GM23338 (cell line): ENCODE measurements at regions not wholly inside any gene's neighbourhood (a gene's known extent, or its start where the extent isn't known, plus 50 kb on each side); places are given as distances from the start of the nearest gene placed in this dataset.

Source experiments
- ATAC-seq: fragments of 200-7000 bp; cut with Tn5 transposase; 3 replicates; pipeline ENCODE4 v1.9.1; 2020
- DNase-seq: peaks from one replicate; pipeline ENCODE4 v3.0.0-alpha.2; 2015; ENCODE audit warnings: low spot score
- H2AFZ ChIP-seq: fragments of 200-600 bp; sonication (generic); 2 replicates; pipeline ENCODE4 v1.8.0; 2016; ENCODE audit warnings: antibody characterized with exemption, mild to moderate bottlenecking, moderate library complexity
- H3F3A ChIP-seq: fragments of 200-600 bp; sonication (generic); replicated peaks from 2 replicates; pipeline ENCODE4 v1.8.0; 2017; ENCODE audit warnings: antibody characterized with exemption, mixed run types, low read depth
- H3K27ac ChIP-seq: fragments of 200-600 bp; sonication (generic); 2 replicates; pipeline ENCODE4 v1.6.1; 2016; ENCODE audit warnings: low read depth
- H3K27me3 ChIP-seq: fragments of 200-600 bp; sonication (generic); 2 replicates; pipeline ENCODE4 v1.8.0; 2016; ENCODE audit warnings: mild to moderate bottlenecking, mixed run types, moderate library complexity; ENCODE audit not compliant: insufficient read depth
- H3K36me3 ChIP-seq: fragments of 200-600 bp; sonication (generic); 2 replicates; pipeline ENCODE4 v1.8.0; 2016; ENCODE audit warnings: mild to moderate bottlenecking; ENCODE audit not compliant: insufficient read depth
- H3K4me1 ChIP-seq: fragments of 200-600 bp; sonication (generic); 2 replicates; pipeline ENCODE4 v1.8.0; 2016; ENCODE audit warnings: mild to moderate bottlenecking, moderate library complexity; ENCODE audit not compliant: insufficient read depth
- H3K4me2 ChIP-seq: fragments of 200-600 bp; sonication (generic); 2 replicates; pipeline ENCODE4 v1.7.1; 2017; ENCODE audit warnings: mixed run types
- H3K4me3 ChIP-seq: fragments of 200-600 bp; sonication (generic); 2 replicates; pipeline ENCODE4 v1.6.1; 2016; ENCODE audit warnings: mixed run types
- H3K79me2 ChIP-seq: fragments of 200-600 bp; sonication (generic); replicated peaks from 2 replicates; pipeline ENCODE4 v1.8.0; 2017; ENCODE audit warnings: mild to moderate bottlenecking; ENCODE audit not compliant: insufficient read depth
- H3K9me2 ChIP-seq: fragments of 200-600 bp; sonication (generic); 2 replicates; pipeline ENCODE4 v1.8.0; 2017; ENCODE audit not compliant: insufficient read depth
- H4K20me1 ChIP-seq: fragments of 200-600 bp; sonication (generic); replicated peaks from 2 replicates; pipeline ENCODE4 v1.8.0; 2017; ENCODE audit warnings: mild to moderate bottlenecking; ENCODE audit not compliant: insufficient read depth
- H3K27ac Mint-ChIP-seq: 2 replicates; pipeline ENCODE4 v1.8.0; 2020; ENCODE audit warnings: inconsistent platforms, mild to moderate bottlenecking, moderate library complexity, mixed read lengths
- H3K27me3 Mint-ChIP-seq: 3 replicates; pipeline ENCODE4 v1.8.0; 2022; ENCODE audit warnings: low read depth, mild to moderate bottlenecking, moderate library complexity, mixed read lengths, inconsistent platforms; ENCODE audit not compliant: insufficient read depth, poor library complexity
- H3K36me3 Mint-ChIP-seq: 3 replicates; pipeline ENCODE4 v1.8.0; 2021; ENCODE audit warnings: low read depth, mild to moderate bottlenecking, inconsistent platforms, moderate library complexity, mixed read lengths
- H3K4me1 Mint-ChIP-seq: 3 replicates; pipeline ENCODE4 v1.8.0; 2020; ENCODE audit warnings: mild to moderate bottlenecking, inconsistent platforms, mixed read lengths
- H3K4me3 Mint-ChIP-seq: 3 replicates; pipeline ENCODE4 v1.8.0; 2021; ENCODE audit warnings: moderate library complexity, mild to moderate bottlenecking, inconsistent platforms, mixed read lengths
- H3K9me3 Mint-ChIP-seq: 3 replicates; pipeline ENCODE4 v1.8.0; 2020; ENCODE audit warnings: moderate library complexity, mild to moderate bottlenecking, inconsistent platforms, mixed read lengths
- CREB1 ChIP-seq: fragments of 250-450 bp; sonication (Bioruptor Pico); IDR thresholded peaks from 2 replicates; pipeline ENCODE4 v1.5.0; 2020; ENCODE audit warnings: low read depth, mild to moderate bottlenecking, moderate library complexity
- EZH2 ChIP-seq: fragments of 200-600 bp; sonication (generic); IDR thresholded peaks from one replicate; pipeline ENCODE4 v1.8.0; 2017; ENCODE audit warnings: antibody characterized with exemption, mild to moderate bottlenecking, low read depth; ENCODE audit not compliant: unreplicated experiment
- EZH2phosphoT487 ChIP-seq: fragments of 200-600 bp; sonication (generic); IDR thresholded peaks from one replicate; pipeline ENCODE4 v1.8.1; 2018; ENCODE audit warnings: antibody characterized with exemption; ENCODE audit not compliant: unreplicated experiment
- JUNB ChIP-seq: IDR thresholded peaks from one replicate; pipeline ENCODE4 v1.6.1; 2016; ENCODE audit warnings: antibody characterized with exemption; ENCODE audit not compliant: unreplicated experiment
- NANOG ChIP-seq: IDR thresholded peaks from 2 replicates; pipeline ENCODE4 v1.6.1; 2016; ENCODE audit warnings: antibody characterized with exemption, borderline replicate concordance
- POLR2AphosphoS5 ChIP-seq: IDR thresholded peaks from 2 replicates; pipeline ENCODE4 v1.6.1; 2016; ENCODE audit warnings: antibody characterized with exemption, low read depth
- STAT1 ChIP-seq: IDR thresholded peaks from one replicate; pipeline ENCODE4 v1.6.1; 2016; ENCODE audit warnings: antibody characterized with exemption; ENCODE audit not compliant: unreplicated experiment
- ZNF114 ChIP-seq: fragments of 250-450 bp; sonication (Bioruptor Pico); IDR thresholded peaks from 2 replicates; pipeline ENCODE4 v1.5.0; 2020; ENCODE audit warnings: mild to moderate bottlenecking, moderate library complexity
- ZNF331 ChIP-seq: fragments of 250-450 bp; sonication (Bioruptor Pico); IDR thresholded peaks from 2 replicates; pipeline ENCODE4 v1.5.0; 2020; ENCODE audit warnings: low read depth, mild to moderate bottlenecking, moderate library complexity
- TF ChIP-seq, protein P1 (sequence below): fragments of 250-450 bp; sonication (Bioruptor Pico); IDR thresholded peaks from 2 replicates; pipeline ENCODE4 v1.5.0; 2020; ENCODE audit warnings: mild to moderate bottlenecking, moderate library complexity
- TF ChIP-seq, protein P2 (sequence below): IDR thresholded peaks from 2 replicates; pipeline ENCODE4 v1.6.1; 2016; ENCODE audit warnings: antibody characterized with exemption
- TF ChIP-seq, protein P3 (sequence below): IDR thresholded peaks from one replicate; pipeline ENCODE4 v1.6.1; 2018; ENCODE audit warnings: antibody characterized with exemption; ENCODE audit not compliant: unreplicated experiment
- TF ChIP-seq, protein P4 (sequence below), 2 experiments: fragments of 200-600 bp in 1 of 2; sonication (generic) in 1 of 2; conservative IDR thresholded peaks; 2 replicates each; pipeline versions ENCODE4 v1.5.1 to v1.6.1; 2016 to 2017; ENCODE audit warnings: antibody characterized with exemption in 2 of 2, low read depth in 2 of 2, mild to moderate bottlenecking in 2 of 2, moderate library complexity in 1 of 2

DNA sequence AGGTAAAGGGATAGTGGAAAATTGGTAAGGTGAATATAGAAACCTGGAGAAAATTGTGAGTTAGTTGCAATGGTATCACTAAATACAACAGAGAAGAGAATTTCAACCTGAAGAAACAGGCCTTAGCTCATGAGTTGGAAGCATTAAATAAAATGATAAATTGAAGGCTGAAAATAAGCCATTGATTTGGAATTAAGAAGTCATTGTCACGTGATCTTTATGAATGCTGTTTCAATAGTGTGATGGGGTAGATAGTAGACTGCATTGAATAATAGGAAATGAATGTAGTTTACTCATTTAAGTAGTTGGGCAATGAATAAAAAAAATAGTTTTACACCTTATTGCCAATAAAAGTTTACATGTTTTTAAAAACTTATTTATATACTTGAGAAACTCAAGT lies 88.5 kb upstream of the ADGRB3 start:
- H3K27me3 ChIP-seq: no peaks in the 10 kb centered on the region
- Mint-ChIP-seq H3K4me3 (no peak overlapping the region), H3K27ac (no peak overlapping the region), H3K9me3 (peaks cover 20% of the 10 kb centered on the region), H3K27me3 (no peaks in the 10 kb centered on the region), H3K36me3 (peaks cover 12% of the 10 kb centered on the region; the same call in 2 of the 3 replicates), H3K4me1 (no peaks in the 10 kb centered on the region)
- no peaks in the 10 kb centered on the region for H4K20me1 ChIP-seq
- H3K4me1 ChIP-seq: no peaks in the 10 kb centered on the region
- H3K79me2 ChIP-seq: no peaks in the 10 kb centered on the region
- TF ChIP-seq EZH2phosphoT487 (no peak), STAT1 (no peak), EZH2 (no peak), ZNF331 (CRISPR knock-in tag) (no peak), JUNB (no peak), CREB1 (CRISPR knock-in tag) (no peak), POLR2AphosphoS5 (no peak), NANOG (no peak), ZNF114 (CRISPR knock-in tag) (no peak)
- TF ChIP-seq, protein P1, sequence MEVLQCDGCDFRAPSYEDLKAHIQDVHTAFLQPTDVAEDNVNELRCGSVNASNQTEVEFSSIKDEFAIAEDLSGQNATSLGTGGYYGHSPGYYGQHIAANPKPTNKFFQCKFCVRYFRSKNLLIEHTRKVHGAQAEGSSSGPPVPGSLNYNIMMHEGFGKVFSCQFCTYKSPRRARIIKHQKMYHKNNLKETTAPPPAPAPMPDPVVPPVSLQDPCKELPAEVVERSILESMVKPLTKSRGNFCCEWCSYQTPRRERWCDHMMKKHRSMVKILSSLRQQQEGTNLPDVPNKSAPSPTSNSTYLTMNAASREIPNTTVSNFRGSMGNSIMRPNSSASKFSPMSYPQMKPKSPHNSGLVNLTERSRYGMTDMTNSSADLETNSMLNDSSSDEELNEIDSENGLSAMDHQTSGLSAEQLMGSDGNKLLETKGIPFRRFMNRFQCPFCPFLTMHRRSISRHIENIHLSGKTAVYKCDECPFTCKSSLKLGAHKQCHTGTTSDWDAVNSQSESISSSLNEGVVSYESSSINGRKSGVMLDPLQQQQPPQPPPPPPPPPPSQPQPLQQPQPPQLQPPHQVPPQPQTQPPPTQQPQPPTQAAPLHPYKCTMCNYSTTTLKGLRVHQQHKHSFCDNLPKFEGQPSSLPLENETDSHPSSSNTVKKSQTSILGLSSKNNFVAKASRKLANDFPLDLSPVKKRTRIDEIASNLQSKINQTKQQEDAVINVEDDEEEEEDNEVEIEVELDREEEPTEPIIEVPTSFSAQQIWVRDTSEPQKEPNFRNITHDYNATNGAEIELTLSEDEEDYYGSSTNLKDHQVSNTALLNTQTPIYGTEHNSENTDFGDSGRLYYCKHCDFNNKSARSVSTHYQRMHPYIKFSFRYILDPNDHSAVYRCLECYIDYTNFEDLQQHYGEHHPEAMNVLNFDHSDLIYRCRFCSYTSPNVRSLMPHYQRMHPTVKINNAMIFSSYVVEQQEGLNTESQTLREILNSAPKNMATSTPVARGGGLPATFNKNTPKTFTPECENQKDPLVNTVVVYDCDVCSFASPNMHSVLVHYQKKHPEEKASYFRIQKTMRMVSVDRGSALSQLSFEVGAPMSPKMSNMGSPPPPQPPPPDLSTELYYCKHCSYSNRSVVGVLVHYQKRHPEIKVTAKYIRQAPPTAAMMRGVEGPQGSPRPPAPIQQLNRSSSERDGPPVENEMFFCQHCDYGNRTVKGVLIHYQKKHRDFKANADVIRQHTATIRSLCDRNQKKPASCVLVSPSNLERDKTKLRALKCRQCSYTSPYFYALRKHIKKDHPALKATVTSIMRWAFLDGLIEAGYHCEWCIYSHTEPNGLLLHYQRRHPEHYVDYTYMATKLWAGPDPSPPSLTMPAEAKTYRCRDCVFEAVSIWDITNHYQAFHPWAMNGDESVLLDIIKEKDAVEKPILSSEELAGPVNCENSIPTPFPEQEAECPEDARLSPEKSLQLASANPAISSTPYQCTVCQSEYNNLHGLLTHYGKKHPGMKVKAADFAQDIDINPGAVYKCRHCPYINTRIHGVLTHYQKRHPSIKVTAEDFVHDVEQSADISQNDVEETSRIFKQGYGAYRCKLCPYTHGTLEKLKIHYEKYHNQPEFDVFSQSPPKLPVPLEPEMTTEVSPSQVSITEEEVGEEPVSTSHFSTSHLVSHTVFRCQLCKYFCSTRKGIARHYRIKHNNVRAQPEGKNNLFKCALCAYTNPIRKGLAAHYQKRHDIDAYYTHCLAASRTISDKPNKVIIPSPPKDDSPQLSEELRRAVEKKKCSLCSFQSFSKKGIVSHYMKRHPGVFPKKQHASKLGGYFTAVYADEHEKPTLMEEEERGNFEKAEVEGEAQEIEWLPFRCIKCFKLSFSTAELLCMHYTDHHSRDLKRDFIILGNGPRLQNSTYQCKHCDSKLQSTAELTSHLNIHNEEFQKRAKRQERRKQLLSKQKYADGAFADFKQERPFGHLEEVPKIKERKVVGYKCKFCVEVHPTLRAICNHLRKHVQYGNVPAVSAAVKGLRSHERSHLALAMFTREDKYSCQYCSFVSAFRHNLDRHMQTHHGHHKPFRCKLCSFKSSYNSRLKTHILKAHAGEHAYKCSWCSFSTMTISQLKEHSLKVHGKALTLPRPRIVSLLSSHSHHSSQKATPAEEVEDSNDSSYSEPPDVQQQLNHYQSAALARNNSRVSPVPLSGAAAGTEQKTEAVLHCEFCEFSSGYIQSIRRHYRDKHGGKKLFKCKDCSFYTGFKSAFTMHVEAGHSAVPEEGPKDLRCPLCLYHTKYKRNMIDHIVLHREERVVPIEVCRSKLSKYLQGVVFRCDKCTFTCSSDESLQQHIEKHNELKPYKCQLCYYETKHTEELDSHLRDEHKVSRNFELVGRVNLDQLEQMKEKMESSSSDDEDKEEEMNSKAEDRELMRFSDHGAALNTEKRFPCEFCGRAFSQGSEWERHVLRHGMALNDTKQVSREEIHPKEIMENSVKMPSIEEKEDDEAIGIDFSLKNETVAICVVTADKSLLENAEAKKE: no peak
- TF ChIP-seq, protein P2, sequence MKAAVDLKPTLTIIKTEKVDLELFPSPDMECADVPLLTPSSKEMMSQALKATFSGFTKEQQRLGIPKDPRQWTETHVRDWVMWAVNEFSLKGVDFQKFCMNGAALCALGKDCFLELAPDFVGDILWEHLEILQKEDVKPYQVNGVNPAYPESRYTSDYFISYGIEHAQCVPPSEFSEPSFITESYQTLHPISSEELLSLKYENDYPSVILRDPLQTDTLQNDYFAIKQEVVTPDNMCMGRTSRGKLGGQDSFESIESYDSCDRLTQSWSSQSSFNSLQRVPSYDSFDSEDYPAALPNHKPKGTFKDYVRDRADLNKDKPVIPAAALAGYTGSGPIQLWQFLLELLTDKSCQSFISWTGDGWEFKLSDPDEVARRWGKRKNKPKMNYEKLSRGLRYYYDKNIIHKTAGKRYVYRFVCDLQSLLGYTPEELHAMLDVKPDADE: no peak
- TF ChIP-seq, protein P3, sequence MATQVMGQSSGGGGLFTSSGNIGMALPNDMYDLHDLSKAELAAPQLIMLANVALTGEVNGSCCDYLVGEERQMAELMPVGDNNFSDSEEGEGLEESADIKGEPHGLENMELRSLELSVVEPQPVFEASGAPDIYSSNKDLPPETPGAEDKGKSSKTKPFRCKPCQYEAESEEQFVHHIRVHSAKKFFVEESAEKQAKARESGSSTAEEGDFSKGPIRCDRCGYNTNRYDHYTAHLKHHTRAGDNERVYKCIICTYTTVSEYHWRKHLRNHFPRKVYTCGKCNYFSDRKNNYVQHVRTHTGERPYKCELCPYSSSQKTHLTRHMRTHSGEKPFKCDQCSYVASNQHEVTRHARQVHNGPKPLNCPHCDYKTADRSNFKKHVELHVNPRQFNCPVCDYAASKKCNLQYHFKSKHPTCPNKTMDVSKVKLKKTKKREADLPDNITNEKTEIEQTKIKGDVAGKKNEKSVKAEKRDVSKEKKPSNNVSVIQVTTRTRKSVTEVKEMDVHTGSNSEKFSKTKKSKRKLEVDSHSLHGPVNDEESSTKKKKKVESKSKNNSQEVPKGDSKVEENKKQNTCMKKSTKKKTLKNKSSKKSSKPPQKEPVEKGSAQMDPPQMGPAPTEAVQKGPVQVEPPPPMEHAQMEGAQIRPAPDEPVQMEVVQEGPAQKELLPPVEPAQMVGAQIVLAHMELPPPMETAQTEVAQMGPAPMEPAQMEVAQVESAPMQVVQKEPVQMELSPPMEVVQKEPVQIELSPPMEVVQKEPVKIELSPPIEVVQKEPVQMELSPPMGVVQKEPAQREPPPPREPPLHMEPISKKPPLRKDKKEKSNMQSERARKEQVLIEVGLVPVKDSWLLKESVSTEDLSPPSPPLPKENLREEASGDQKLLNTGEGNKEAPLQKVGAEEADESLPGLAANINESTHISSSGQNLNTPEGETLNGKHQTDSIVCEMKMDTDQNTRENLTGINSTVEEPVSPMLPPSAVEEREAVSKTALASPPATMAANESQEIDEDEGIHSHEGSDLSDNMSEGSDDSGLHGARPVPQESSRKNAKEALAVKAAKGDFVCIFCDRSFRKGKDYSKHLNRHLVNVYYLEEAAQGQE: no peak
- TF ChIP-seq, protein P4, sequence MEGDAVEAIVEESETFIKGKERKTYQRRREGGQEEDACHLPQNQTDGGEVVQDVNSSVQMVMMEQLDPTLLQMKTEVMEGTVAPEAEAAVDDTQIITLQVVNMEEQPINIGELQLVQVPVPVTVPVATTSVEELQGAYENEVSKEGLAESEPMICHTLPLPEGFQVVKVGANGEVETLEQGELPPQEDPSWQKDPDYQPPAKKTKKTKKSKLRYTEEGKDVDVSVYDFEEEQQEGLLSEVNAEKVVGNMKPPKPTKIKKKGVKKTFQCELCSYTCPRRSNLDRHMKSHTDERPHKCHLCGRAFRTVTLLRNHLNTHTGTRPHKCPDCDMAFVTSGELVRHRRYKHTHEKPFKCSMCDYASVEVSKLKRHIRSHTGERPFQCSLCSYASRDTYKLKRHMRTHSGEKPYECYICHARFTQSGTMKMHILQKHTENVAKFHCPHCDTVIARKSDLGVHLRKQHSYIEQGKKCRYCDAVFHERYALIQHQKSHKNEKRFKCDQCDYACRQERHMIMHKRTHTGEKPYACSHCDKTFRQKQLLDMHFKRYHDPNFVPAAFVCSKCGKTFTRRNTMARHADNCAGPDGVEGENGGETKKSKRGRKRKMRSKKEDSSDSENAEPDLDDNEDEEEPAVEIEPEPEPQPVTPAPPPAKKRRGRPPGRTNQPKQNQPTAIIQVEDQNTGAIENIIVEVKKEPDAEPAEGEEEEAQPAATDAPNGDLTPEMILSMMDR (conservative IDR thresholded peaks at IDR 0.05; ENCODE audit: low read depth in 2 of 2): no peak
- no peak for ATAC-seq
- no peak overlapping the region for H3K27ac ChIP-seq
- H3K4me2 ChIP-seq: no peak overlapping the region
- no peak overlapping the region for H3K4me3 ChIP-seq
- no peak overlapping the region for H2AFZ ChIP-seq
- no peak for DNase-seq
- H3F3A ChIP-seq: no peaks in the 10 kb centered on the region
- no peaks in the 10 kb centered on the region for H3K9me2 ChIP-seq
- H3K36me3 ChIP-seq: no peaks in the 10 kb centered on the region
